AG09309 (cell line): ENCODE measurements at regions not wholly inside any gene's neighbourhood (a gene's known extent, or its start where the extent isn't known, plus 50 kb on each side); places are given as distances from the start of the nearest gene placed in this dataset.

ENCODE experiments used
- DNase-seq: peaks from one replicate; pipeline ENCODE4 v3.0.0-alpha.2; 2010; ENCODE audit warnings: low read depth
- H3K4me3 ChIP-seq: 2 replicates; pipeline ENCODE4 v1.5.1; 2011; ENCODE audit warnings: mild to moderate bottlenecking, low read depth, low read length, moderate library complexity; ENCODE audit not compliant: control insufficient read depth
- TF ChIP-seq, protein P1 (sequence below): IDR thresholded peaks from 2 replicates; pipeline ENCODE4 v1.5.1; 2011; ENCODE audit warnings: mild to moderate bottlenecking, low read depth, low read length, inconsistent platforms; ENCODE audit not compliant: insufficient read depth, control insufficient read depth; ENCODE audit errors: missing control alignments

DNA sequence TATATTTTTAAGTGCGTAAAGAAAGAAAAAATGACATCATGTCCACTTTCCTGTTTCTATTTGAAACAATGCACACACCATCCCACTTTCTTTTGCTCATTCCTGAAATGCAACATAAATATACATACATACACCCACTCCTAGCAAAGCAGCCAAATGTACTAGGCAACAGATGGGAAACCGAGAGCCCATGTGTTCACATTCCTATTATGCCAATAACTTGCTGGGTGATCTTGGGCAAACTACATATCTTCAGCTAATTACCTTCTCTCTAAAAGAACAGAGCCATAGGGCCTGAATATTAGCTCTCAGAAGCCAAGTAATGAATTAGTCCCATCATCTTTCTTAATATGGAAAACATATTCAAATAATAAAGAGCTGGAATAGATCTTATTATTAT, 610.6 kb upstream of the ATXN8OS start:
- H3K4me3 ChIP-seq: no peak overlapping the region
- TF ChIP-seq, protein P1, sequence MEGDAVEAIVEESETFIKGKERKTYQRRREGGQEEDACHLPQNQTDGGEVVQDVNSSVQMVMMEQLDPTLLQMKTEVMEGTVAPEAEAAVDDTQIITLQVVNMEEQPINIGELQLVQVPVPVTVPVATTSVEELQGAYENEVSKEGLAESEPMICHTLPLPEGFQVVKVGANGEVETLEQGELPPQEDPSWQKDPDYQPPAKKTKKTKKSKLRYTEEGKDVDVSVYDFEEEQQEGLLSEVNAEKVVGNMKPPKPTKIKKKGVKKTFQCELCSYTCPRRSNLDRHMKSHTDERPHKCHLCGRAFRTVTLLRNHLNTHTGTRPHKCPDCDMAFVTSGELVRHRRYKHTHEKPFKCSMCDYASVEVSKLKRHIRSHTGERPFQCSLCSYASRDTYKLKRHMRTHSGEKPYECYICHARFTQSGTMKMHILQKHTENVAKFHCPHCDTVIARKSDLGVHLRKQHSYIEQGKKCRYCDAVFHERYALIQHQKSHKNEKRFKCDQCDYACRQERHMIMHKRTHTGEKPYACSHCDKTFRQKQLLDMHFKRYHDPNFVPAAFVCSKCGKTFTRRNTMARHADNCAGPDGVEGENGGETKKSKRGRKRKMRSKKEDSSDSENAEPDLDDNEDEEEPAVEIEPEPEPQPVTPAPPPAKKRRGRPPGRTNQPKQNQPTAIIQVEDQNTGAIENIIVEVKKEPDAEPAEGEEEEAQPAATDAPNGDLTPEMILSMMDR: no peak
- DNase-seq: no peak

- no peak for DNase-seq
Measured at GRCh38 chr13:69495096-69495495, 612.5 kb upstream of the ATXN8OS start.

GRCh38 chr13:69487576-69487975, 620.0 kb upstream of the ATXN8OS start:
- no peak for DNase-seq
- TF ChIP-seq, protein P1: no peak
- no peak overlapping the region for H3K4me3 ChIP-seq

More at GRCh38 chr13:69495096-69495495, 612.5 kb upstream of the ATXN8OS start:
- TF ChIP-seq, protein P1: no peak
- no peak overlapping the region for H3K4me3 ChIP-seq

GRCh38 chr13:69485991-69486592, 621.5 kb upstream of the ATXN8OS start:
- no peak for DNase-seq
- H3K4me3 ChIP-seq: no peak overlapping the region
- TF ChIP-seq, protein P1: no peak

DNA sequence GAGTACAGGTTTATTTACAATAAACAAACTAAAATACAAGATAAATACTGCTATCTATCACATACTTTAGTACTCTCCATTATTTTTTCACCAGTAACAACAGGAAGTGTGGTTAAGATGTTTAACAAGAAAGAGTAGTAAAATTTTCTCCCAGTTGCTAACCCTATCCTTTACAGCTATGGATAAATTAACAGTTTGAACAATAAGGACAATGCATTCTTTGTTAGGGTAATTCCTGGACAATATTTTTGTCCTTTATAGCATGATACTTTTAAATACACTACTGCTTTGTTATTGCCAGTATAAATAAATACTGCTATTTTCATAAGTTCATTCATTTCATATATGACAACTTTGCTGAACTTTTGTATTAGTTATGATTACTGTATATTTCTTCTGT, 630.2 kb upstream of the ATXN8OS start:
- no peak overlapping the region for H3K4me3 ChIP-seq
- TF ChIP-seq, protein P1: no peak
- DNase-seq: no peak

DNA sequence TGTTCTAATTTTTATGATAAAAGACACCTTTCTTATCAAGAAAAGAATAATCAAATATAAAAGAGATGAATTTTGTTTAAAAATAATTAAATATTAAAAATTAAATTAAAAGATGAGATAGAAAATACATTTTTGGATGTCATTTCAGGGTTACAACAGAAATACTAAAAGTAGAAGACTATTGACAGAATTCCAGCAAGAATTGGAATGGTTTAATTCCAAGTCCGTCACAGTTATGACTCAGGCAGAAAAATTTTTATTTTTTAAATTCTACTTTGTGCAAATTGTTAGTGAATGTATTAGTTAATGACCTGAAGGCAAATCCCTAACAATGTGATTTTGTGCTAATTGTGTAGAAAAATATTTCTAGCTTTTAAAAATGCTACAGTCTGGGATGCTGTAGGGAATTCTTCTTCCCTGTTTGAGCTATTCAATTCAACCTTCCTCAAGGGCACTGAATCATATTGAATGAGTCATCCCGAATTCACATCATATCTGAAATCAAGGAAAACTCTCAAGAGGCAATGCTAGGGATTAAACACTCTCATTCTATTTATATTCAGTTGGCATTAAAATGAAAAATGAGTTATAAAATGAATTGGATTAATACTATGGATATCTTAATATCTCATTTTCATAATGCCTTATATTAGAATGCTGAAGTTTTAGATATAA, 633.5 kb upstream of the ATXN8OS start:
- TF ChIP-seq, protein P1: no peak
- no peak for DNase-seq
- no peak overlapping the region for H3K4me3 ChIP-seq
